GM12878 (cell line): ENCODE measurements at regions not wholly inside any gene's neighbourhood (a gene's known extent, or its start where the extent isn't known, plus 50 kb on each side); places are given as distances from the start of the nearest gene placed in this dataset.

Experiments
- ATAC-seq: fragments of 200-7000 bp; cut with Tn5 transposase; 3 replicates; pipeline ENCODE4 v1.9.1; 2020; ENCODE audit warnings: mild to moderate bottlenecking, moderate library complexity
- BruUV-seq: library from RNA; stranded (reverse); fragments of 400-500 nt; replicated peaks from 2 replicates; lab custom pipeline; 2021; lab: Mats Ljungman, UMichigan
- CTCF ChIA-PET: fragments of 300-600 bp; sonication (Branson Sonifier 250); formaldehyde crosslinking; extraction: SDS; loops from one replicate; lab custom pipeline; 2021; ENCODE audit warnings: inconsistent platforms; lab: Yijun Ruan, JAX
- POLR2A ChIA-PET: fragments of 350-600 bp; formaldehyde crosslinking; extraction: SDS; loops from one replicate; lab custom pipeline; 2021; ENCODE audit warnings: inconsistent platforms; lab: Charles Lee
- RAD21 ChIA-PET: fragments of 300-600 bp; sonication (Branson Sonifier 250); formaldehyde crosslinking; loops from one replicate; lab custom pipeline; 2023; ENCODE audit warnings: antibody characterized with exemption; ENCODE audit not compliant: unreplicated experiment; lab: Charles Lee
- SMC1A ChIA-PET: fragments of 300-600 bp; sonication (Branson Sonifier 250); formaldehyde crosslinking; loops from one replicate; lab custom pipeline; 2023; ENCODE audit not compliant: unreplicated experiment, uncharacterized antibody; lab: Charles Lee
- DNase-seq: peaks from one replicate; pipeline ENCODE4 v3.0.0-alpha.2; 2011; ENCODE audit warnings: low read depth, low spot score
- FAIRE-seq: peaks from 3 replicates; lab custom pipeline; 2011; peaks lifted over from hg19 to GRCh38; lab: Jason Lieb, UNC
- H2AFZ ChIP-seq: 2 replicates; pipeline ENCODE4 v1.6.0; 2011; ENCODE audit warnings: low read depth, low read length, control low read depth; ENCODE audit not compliant: control insufficient read depth
- H3K27ac ChIP-seq: 2 replicates; pipeline ENCODE4 v1.5.1; 2011; ENCODE audit warnings: control low read depth; ENCODE audit not compliant: control insufficient read depth, insufficient read depth
- H3K27me3 ChIP-seq, 2 experiments: replicated peaks in 1 of 2; 2 replicates each; pipeline versions ENCODE4 v1.6.0 to v1.6.1; 2011; ENCODE audit warnings: low read length in 1 of 2; ENCODE audit not compliant: control insufficient read depth in 2 of 2, insufficient read depth in 2 of 2
- H3K36me3 ChIP-seq, 2 experiments: 2 replicates each; pipeline ENCODE4 v1.5.1; 2011; ENCODE audit warnings: low read length in 1 of 2; ENCODE audit not compliant: control insufficient read depth in 2 of 2, insufficient read depth in 2 of 2
- H3K4me1 ChIP-seq: 2 replicates; pipeline ENCODE4 v1.6.1; 2011; ENCODE audit warnings: mild to moderate bottlenecking, low read length, moderate library complexity, mixed read lengths; ENCODE audit not compliant: control insufficient read depth, insufficient read depth
- H3K4me2 ChIP-seq: 2 replicates; pipeline ENCODE4 v1.6.0; 2011; ENCODE audit warnings: control low read depth; ENCODE audit not compliant: control insufficient read depth, insufficient read depth
- H3K4me3 ChIP-seq: fragments of 200-600 bp; sonication (generic); 2 replicates; pipeline ENCODE4 v1.5.1; 2016
- H3K79me2 ChIP-seq: 2 replicates; pipeline ENCODE4 v1.6.0; 2011; ENCODE audit warnings: low read length; ENCODE audit not compliant: control insufficient read depth, insufficient read depth
- H3K9ac ChIP-seq: 2 replicates; pipeline ENCODE4 v1.8.0; 2011; ENCODE audit warnings: low read length, control low read depth, mixed read lengths; ENCODE audit not compliant: control insufficient read depth, insufficient read depth
- H3K9me3 ChIP-seq: replicated peaks from 3 replicates; pipeline ENCODE4 v1.5.1; 2011; ENCODE audit warnings: mild to moderate bottlenecking, low read length; ENCODE audit not compliant: control insufficient read depth, insufficient read depth
- H4K20me1 ChIP-seq: 2 replicates; pipeline ENCODE4 v1.6.0; 2011; ENCODE audit not compliant: control insufficient read depth, insufficient read depth
- ASH2L ChIP-seq: fragments of 300-600, 200-600 bp; sonication (generic); IDR thresholded peaks from 2 replicates; pipeline ENCODE4 v1.6.1; 2017; ENCODE audit warnings: low read depth, mild to moderate bottlenecking, borderline replicate concordance
- BMI1 ChIP-seq: fragments of 450-650 bp; IDR thresholded peaks from 2 replicates; pipeline ENCODE4 v1.6.1; 2016; ENCODE audit warnings: mild to moderate bottlenecking, moderate library complexity, borderline replicate concordance
- GABPA ChIP-seq: IDR thresholded peaks from 2 replicates; pipeline ENCODE4 v1.6.1; 2014; ENCODE audit warnings: antibody characterized with exemption, low read depth, mild to moderate bottlenecking, inconsistent platforms
- IKZF1 ChIP-seq: fragments of 450-650 bp; conservative IDR thresholded peaks from 2 replicates; pipeline ENCODE4 v1.6.1; 2017; ENCODE audit warnings: antibody characterized with exemption, mild to moderate bottlenecking
- IKZF2 ChIP-seq, 2 experiments: fragments of 450-650 bp; IDR thresholded peaks; 2 replicates each; pipeline ENCODE4 v1.6.1; 2017; ENCODE audit warnings: mild to moderate bottlenecking in 2 of 2, moderate library complexity in 2 of 2
- MTA2 ChIP-seq: fragments of 450-650 bp; IDR thresholded peaks from 2 replicates; pipeline ENCODE4 v1.6.1; 2016; ENCODE audit warnings: low read depth, mild to moderate bottlenecking, moderate library complexity
- MTA3 ChIP-seq: IDR thresholded peaks from 2 replicates; pipeline ENCODE4 v1.6.1; 2012; ENCODE audit warnings: low read length, inconsistent platforms, borderline replicate concordance
- NFYA ChIP-seq: IDR thresholded peaks from 2 replicates; pipeline ENCODE4 v1.6.1; 2011; ENCODE audit warnings: low read depth, mild to moderate bottlenecking, low read length, improper control_type of control experiment, borderline replicate concordance
- NRF1 ChIP-seq: conservative IDR thresholded peaks from 2 replicates; pipeline ENCODE4 v1.6.1; 2011; ENCODE audit warnings: mild to moderate bottlenecking, low read depth, low read length, improper control_type of control experiment
- RAD51 ChIP-seq: fragments of 450-650 bp; IDR thresholded peaks from 2 replicates; pipeline ENCODE4 v1.6.1; 2016; ENCODE audit warnings: moderate library complexity, mild to moderate bottlenecking, inconsistent platforms
- SREBF1 ChIP-seq: IDR thresholded peaks from 2 replicates; pipeline ENCODE4 v1.6.1; 2012; ENCODE audit warnings: mild to moderate bottlenecking, low read length
- WRNIP1 ChIP-seq: IDR thresholded peaks from 2 replicates; pipeline ENCODE4 v1.6.1; 2011; ENCODE audit warnings: low read depth, low read length, improper control_type of control experiment, borderline replicate concordance
- ZNF207 ChIP-seq: fragments of 450-650 bp; IDR thresholded peaks from 2 replicates; pipeline ENCODE4 v1.6.1; 2014; ENCODE audit warnings: antibody characterized with exemption, mild to moderate bottlenecking, borderline replicate concordance
- ZNF384 ChIP-seq: IDR thresholded peaks from 2 replicates; pipeline ENCODE4 v1.6.1; 2012; ENCODE audit warnings: low read depth, mild to moderate bottlenecking, low read length, improper control_type of control experiment, borderline replicate concordance
- ZZZ3 ChIP-seq: IDR thresholded peaks from 2 replicates; pipeline ENCODE4 v1.6.1; 2011; ENCODE audit warnings: low read depth; ENCODE audit not compliant: control insufficient read depth, insufficient read length
- WGBS: methylation state at CpG from one replicate; pipeline ENCODE4 v1.1.6; 2016; ENCODE audit warnings: low lambda C conversion rate; ENCODE audit not compliant: insufficient replicate concordance, insufficient coverage; ENCODE audit errors: missing lambda C conversion rate; 5-methylcytosine and 5-hydroxymethylcytosine counted together
- in situ Hi-C: fragments of 300-500 bp; cut with MboI; formaldehyde crosslinking; loops from 9 replicates; pipeline ENCODE4 v1.14.3; 2018; ENCODE audit warnings: mixed read lengths
- intact Hi-C: fragments of 100-400 bp; cut with micrococcal nuclease; formaldehyde crosslinking; loops from one replicate; pipeline ENCODE4 v1.14.2; 2022; ENCODE audit not compliant: unreplicated experiment
- TF ChIP-seq, protein P1 (sequence below): IDR thresholded peaks from 2 replicates; pipeline ENCODE4 v1.6.1; 2012; ENCODE audit warnings: low read depth, low read length, improper control_type of control experiment
- TF ChIP-seq, protein P2 (sequence below): fragments of 450-650 bp; IDR thresholded peaks from 2 replicates; pipeline ENCODE4 v1.6.1; 2017; ENCODE audit warnings: low read depth, mild to moderate bottlenecking, moderate library complexity
- TF ChIP-seq, protein P3 (sequence below): fragments of 450-650 bp; IDR thresholded peaks from 2 replicates; pipeline ENCODE4 v1.6.1; 2016; ENCODE audit warnings: mild to moderate bottlenecking
- TF ChIP-seq, protein P4 (sequence below): fragments of 450-650 bp; formaldehyde crosslinking; IDR thresholded peaks from 2 replicates; pipeline ENCODE4 v1.4.0; 2022; ENCODE audit warnings: mild to moderate bottlenecking, moderate library complexity

DNA sequence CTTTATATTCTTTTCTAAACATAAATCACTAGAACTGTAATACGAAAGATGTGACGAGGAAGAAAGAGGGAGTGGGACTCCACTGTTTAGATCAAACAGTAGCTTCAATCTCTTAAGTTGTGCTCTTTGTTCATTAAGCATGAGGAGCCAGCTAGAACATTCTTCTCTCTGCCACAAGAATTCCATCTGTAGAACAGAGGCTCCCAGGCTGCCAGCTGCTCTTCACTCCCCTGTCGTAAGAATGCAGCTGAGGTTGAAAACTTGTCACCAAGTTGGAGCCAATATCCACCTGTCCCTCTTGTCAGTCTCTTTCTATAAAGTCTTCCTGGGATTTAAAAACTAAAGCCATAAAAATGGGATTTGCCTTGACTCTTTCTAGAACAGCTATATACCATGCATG is 65.0 kb upstream of the SEC24B start:
- no peak overlapping the region for H2AFZ ChIP-seq
- no peak for FAIRE-seq
- H4K20me1 ChIP-seq = no peaks in the 10 kb centered on the region
- POLR2A ChIA-PET = no interaction called here
- intact Hi-C loops (no loop called here), in situ Hi-C loops (no loop called here)
- H3K4me3 ChIP-seq = no peak overlapping the region
- SMC1A ChIA-PET = no interaction called here
- no peaks in the 10 kb centered on the region for H3K79me2 ChIP-seq
- no peak overlapping the region for H3K9ac ChIP-seq
- BruUV-seq = no TSS peak
- WGBS = 79% methylated on average over 3 of the region's 3 CpGs
- no peak overlapping the region for H3K4me2 ChIP-seq
- no peaks in the 10 kb centered on the region for H3K27me3 ChIP-seq
- CTCF ChIA-PET = no interaction called here
- H3K9me3 ChIP-seq = no peaks in the 10 kb centered on the region
- TF ChIP-seq RAD51 = no peak
- TF ChIP-seq SREBF1 = no peak
- TF ChIP-seq, protein P1, sequence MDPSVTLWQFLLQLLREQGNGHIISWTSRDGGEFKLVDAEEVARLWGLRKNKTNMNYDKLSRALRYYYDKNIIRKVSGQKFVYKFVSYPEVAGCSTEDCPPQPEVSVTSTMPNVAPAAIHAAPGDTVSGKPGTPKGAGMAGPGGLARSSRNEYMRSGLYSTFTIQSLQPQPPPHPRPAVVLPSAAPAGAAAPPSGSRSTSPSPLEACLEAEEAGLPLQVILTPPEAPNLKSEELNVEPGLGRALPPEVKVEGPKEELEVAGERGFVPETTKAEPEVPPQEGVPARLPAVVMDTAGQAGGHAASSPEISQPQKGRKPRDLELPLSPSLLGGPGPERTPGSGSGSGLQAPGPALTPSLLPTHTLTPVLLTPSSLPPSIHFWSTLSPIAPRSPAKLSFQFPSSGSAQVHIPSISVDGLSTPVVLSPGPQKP = no peak
- no peak for TF ChIP-seq IKZF2 (IDR thresholded peaks at IDR 0.05)
- TF ChIP-seq NRF1 = no peak
- no peak for TF ChIP-seq IKZF1
- TF ChIP-seq NFYA = no peak
- TF ChIP-seq GABPA = no peak
- TF ChIP-seq, protein P2, sequence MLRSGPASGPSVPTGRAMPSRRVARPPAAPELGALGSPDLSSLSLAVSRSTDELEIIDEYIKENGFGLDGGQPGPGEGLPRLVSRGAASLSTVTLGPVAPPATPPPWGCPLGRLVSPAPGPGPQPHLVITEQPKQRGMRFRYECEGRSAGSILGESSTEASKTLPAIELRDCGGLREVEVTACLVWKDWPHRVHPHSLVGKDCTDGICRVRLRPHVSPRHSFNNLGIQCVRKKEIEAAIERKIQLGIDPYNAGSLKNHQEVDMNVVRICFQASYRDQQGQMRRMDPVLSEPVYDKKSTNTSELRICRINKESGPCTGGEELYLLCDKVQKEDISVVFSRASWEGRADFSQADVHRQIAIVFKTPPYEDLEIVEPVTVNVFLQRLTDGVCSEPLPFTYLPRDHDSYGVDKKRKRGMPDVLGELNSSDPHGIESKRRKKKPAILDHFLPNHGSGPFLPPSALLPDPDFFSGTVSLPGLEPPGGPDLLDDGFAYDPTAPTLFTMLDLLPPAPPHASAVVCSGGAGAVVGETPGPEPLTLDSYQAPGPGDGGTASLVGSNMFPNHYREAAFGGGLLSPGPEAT = no peak
- TF ChIP-seq ZZZ3 = no peak
- no peak for TF ChIP-seq MTA2
- TF ChIP-seq WRNIP1 = no peak
- no peak for TF ChIP-seq ASH2L
- no peak for TF ChIP-seq ZNF384
- TF ChIP-seq, protein P3, sequence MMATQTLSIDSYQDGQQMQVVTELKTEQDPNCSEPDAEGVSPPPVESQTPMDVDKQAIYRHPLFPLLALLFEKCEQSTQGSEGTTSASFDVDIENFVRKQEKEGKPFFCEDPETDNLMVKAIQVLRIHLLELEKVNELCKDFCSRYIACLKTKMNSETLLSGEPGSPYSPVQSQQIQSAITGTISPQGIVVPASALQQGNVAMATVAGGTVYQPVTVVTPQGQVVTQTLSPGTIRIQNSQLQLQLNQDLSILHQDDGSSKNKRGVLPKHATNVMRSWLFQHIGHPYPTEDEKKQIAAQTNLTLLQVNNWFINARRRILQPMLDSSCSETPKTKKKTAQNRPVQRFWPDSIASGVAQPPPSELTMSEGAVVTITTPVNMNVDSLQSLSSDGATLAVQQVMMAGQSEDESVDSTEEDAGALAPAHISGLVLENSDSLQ = no peak
- TF ChIP-seq MTA3 = no peak
- TF ChIP-seq, protein P4, sequence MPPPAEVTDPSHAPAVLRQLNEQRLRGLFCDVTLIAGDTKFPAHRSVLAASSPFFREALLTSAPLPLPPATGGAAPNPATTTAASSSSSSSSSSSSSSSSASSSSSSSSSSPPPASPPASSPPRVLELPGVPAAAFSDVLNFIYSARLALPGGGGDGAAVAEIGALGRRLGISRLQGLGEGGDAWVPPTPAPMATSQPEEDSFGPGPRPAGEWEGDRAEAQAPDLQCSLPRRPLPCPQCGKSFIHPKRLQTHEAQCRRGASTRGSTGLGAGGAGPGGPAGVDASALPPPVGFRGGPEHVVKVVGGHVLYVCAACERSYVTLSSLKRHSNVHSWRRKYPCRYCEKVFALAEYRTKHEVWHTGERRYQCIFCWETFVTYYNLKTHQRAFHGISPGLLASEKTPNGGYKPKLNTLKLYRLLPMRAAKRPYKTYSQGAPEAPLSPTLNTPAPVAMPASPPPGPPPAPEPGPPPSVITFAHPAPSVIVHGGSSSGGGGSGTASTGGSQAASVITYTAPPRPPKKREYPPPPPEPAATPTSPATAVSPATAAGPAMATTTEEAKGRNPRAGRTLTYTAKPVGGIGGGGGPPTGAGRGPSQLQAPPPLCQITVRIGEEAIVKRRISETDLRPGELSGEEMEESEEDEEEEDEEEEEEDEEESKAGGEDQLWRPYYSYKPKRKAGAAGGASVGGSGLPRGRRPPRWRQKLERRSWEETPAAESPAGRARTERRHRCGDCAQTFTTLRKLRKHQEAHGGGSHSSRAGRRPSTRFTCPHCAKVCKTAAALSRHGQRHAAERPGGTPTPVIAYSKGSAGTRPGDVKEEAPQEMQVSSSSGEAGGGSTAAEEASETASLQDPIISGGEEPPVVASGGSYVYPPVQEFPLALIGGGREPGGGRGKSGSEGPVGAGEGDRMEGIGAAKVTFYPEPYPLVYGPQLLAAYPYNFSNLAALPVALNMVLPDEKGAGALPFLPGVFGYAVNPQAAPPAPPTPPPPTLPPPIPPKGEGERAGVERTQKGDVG (CRISPR knock-in tag) = no peak
- no peak for TF ChIP-seq BMI1
- TF ChIP-seq ZNF207 = no peak
- RAD21 ChIA-PET = no interaction called here
- no peaks in the 10 kb centered on the region for H3K36me3 ChIP-seq
- H3K27ac ChIP-seq = no peak overlapping the region
- H3K4me1 ChIP-seq = no peaks in the 10 kb centered on the region
- no peak for DNase-seq
- no peak for ATAC-seq
